Prostate gland (tissue), 2 donors: ENCODE measurements at regions not wholly inside any gene's neighbourhood (a gene's known extent, or its start where the extent isn't known, plus 50 kb on each side); places are given as distances from the start of the nearest gene placed in this dataset.

Experiments used
- POLR2A ChIP-seq: fragments of 450-650 bp; IDR thresholded peaks from one replicate; pipeline ENCODE4 v1.6.1; 2016; ENCODE audit warnings: antibody characterized with exemption, mild to moderate bottlenecking
- POLR2AphosphoS5 ChIP-seq: sonication (generic); formaldehyde crosslinking; IDR thresholded peaks from one replicate; pipeline ENCODE4 v1.6.1; 2017; ENCODE audit warnings: antibody characterized with exemption
- TF ChIP-seq, protein P1 (sequence below), 4 experiments: fragments of 200-600 bp in 2 of 4; fragments of 450-650 bp in 2 of 4; sonication (generic) in 2 of 4; IDR thresholded peaks; 1 replicate in 3 of 4; 2 replicates in 1 of 4; pipeline ENCODE4 v1.5.1; 2016 to 2019; ENCODE audit warnings: antibody characterized with exemption in 4 of 4, mild to moderate bottlenecking in 2 of 4, moderate library complexity in 2 of 4

DNA sequence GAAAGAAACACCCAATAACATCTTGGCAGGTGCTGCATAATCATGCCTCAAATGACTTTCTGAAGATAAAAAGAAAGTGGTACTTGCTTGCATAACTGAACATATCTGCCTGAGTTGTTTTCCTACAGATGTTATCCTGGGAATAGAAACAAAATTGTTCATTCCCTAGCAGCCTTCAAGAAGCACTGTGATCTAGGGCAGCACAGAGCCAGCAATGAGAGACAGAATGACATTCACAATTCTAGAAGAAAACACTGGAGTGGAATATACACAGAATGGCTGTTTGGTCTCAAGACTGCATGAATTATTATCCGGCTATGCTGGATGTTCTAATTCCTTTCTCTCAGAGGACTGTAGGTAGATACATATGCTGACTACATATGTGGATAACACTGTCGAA, 790.9 kb downstream of the PDHA2 start:
- TF ChIP-seq, protein P1, sequence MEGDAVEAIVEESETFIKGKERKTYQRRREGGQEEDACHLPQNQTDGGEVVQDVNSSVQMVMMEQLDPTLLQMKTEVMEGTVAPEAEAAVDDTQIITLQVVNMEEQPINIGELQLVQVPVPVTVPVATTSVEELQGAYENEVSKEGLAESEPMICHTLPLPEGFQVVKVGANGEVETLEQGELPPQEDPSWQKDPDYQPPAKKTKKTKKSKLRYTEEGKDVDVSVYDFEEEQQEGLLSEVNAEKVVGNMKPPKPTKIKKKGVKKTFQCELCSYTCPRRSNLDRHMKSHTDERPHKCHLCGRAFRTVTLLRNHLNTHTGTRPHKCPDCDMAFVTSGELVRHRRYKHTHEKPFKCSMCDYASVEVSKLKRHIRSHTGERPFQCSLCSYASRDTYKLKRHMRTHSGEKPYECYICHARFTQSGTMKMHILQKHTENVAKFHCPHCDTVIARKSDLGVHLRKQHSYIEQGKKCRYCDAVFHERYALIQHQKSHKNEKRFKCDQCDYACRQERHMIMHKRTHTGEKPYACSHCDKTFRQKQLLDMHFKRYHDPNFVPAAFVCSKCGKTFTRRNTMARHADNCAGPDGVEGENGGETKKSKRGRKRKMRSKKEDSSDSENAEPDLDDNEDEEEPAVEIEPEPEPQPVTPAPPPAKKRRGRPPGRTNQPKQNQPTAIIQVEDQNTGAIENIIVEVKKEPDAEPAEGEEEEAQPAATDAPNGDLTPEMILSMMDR (IDR thresholded peaks at IDR 0.05) = no peak
- TF ChIP-seq POLR2A = no peak
- no peak for TF ChIP-seq POLR2AphosphoS5
